ENCODE measurements at regions not wholly inside any gene's neighbourhood (a gene's known extent, or its start where the extent isn't known, plus 50 kb on each side); places are given as distances from the start of the nearest gene placed in this dataset.

GRCh38 chr3:26340001-26340400 is 282.6 kb upstream of the LRRC3B start:
- TF ChIP-seq EZH2 (IDR thresholded peaks at IDR 0.05; ENCODE audit: borderline replicate concordance, low read depth, low read length), result no peak
- TF ChIP-seq ATF2 (CRISPR knock-in tag; IDR thresholded peaks at IDR 0.05), result no peak
- no peak for TF ChIP-seq EP300 (IDR thresholded peaks at IDR 0.05; ENCODE audit: low read length)
- TF ChIP-seq ZNF24 (IDR thresholded peaks at IDR 0.05), result no peak
- TF ChIP-seq CCAR2 (IDR thresholded peaks at IDR 0.05; ENCODE audit: low read depth, low read length), result no peak
- no peak for TF ChIP-seq PTTG1 (tag; IDR thresholded peaks at IDR 0.05; ENCODE audit: low read depth)
- no peak for TF ChIP-seq HMGXB4 (CRISPR knock-in tag; IDR thresholded peaks at IDR 0.05)
- TF ChIP-seq PHTF2 (CRISPR knock-in tag; IDR thresholded peaks at IDR 0.05), result no peak
- TF ChIP-seq POLR2A (conservative IDR thresholded peaks at IDR 0.05), result no peak
- TF ChIP-seq ZBTB1 (CRISPR knock-in tag; IDR thresholded peaks at IDR 0.05; ENCODE audit: borderline replicate concordance, low read depth), result no peak
- no peak for TF ChIP-seq GABPB1 (CRISPR knock-in tag; IDR thresholded peaks at IDR 0.05)

Data from K562 (cell line).